Glutamatergic neuron (in vitro differentiated cells): ENCODE measurements at regions not wholly inside any gene's neighbourhood (a gene's known extent, or its start where the extent isn't known, plus 50 kb on each side); places are given as distances from the start of the nearest gene placed in this dataset.
A peak's percentile ranks its signal among the peaks of the same experiment; 100 is the strongest.

Experiments
- DNase-seq: peaks from one replicate; pipeline ENCODE4 v3.0.0; 2022
- H3K27ac Mint-ChIP-seq: one replicate; pipeline ENCODE4 v1.8.0; 2020; ENCODE audit warnings: mild to moderate bottlenecking, mixed read lengths, inconsistent platforms; ENCODE audit not compliant: unreplicated experiment
- H3K27me3 Mint-ChIP-seq: one replicate; pipeline ENCODE4 v1.8.0; 2020; ENCODE audit warnings: mild to moderate bottlenecking, moderate library complexity, mixed read lengths, inconsistent platforms; ENCODE audit not compliant: unreplicated experiment
- H3K36me3 Mint-ChIP-seq: one replicate; pipeline ENCODE4 v1.8.0; 2020; ENCODE audit warnings: mild to moderate bottlenecking, mixed read lengths, inconsistent platforms; ENCODE audit not compliant: unreplicated experiment
- H3K4me1 Mint-ChIP-seq: one replicate; pipeline ENCODE4 v1.8.0; 2020; ENCODE audit warnings: mild to moderate bottlenecking, low read depth, mixed read lengths, inconsistent platforms; ENCODE audit not compliant: unreplicated experiment
- H3K4me3 Mint-ChIP-seq: one replicate; pipeline ENCODE4 v1.8.0; 2020; ENCODE audit warnings: mild to moderate bottlenecking, mixed read lengths, inconsistent platforms; ENCODE audit not compliant: unreplicated experiment
- H3K9me3 Mint-ChIP-seq: one replicate; pipeline ENCODE4 v1.8.0; 2020; ENCODE audit warnings: mild to moderate bottlenecking, moderate library complexity, mixed read lengths, inconsistent platforms; ENCODE audit not compliant: unreplicated experiment
- CTCF ChIP-seq: fragments of 200-600 bp; sonication (generic); IDR thresholded peaks from one replicate; pipeline ENCODE4 v1.5.0; 2021; ENCODE audit not compliant: partially characterized antibody, unreplicated experiment

DNA sequence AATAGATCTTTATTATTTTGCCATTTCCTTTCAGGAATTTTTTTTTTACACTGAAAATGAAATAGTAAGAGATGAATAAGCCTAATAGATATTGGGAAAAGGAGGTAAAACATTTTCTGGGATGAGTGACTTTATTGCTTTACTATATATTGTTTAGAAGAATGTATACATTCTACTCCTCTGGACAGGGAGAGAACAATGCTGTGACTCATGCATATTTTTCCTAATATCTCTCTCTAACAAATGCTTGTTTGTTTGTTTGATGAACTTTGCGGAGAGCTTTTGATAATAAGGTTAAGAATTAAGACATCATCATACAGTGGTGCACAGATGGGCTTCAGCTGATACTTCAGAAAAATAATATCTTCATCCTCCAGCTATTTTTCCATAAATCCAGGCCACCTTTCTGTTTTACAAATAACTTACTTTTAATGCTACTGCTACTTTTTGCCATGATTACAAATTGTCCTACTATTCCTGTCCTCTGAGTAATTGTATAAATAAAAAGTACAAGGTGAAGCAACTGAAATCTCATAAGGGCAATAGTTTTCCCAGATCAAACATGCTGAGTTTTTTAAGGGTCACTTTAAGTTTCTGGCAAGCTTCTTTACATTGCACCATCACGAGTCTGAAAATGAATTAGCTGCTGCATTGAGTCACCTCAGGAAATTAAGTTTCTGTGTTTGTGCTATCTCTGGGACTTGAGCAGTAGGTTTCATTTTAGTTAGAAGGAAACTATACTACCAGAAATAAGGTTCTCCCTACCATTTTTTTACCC, 207.3 kb upstream of the POT1 start:
- no peak for DNase-seq
- Mint-ChIP-seq H3K4me3 (no peak overlapping the region), H3K36me3 (peaks cover 6% of the 10 kb centered on the region), H3K4me1 (peaks cover 2% of the 10 kb centered on the region), H3K27me3 (no peaks in the 10 kb centered on the region), H3K27ac (no peak overlapping the region), H3K9me3 (no peaks in the 10 kb centered on the region)
- no peak for TF ChIP-seq CTCF

GRCh38 chr7:125136341-125136740, 206.7 kb upstream of the POT1 start:
- H3K4me3 Mint-ChIP-seq, result no peak overlapping the region
- no peaks in the 10 kb centered on the region for H3K27me3 Mint-ChIP-seq
- H3K27ac Mint-ChIP-seq, result no peak overlapping the region
- H3K9me3 Mint-ChIP-seq, result no peaks in the 10 kb centered on the region
- peaks cover 6% of the 10 kb centered on the region for H3K36me3 Mint-ChIP-seq
- no peak for TF ChIP-seq CTCF
- peaks cover 2% of the 10 kb centered on the region for H3K4me1 Mint-ChIP-seq
- DNase-seq, result no peak

GRCh38 chr7:125130173-125130572, 200.5 kb upstream of the POT1 start:
- no peaks in the 10 kb centered on the region for H3K36me3 Mint-ChIP-seq
- no peak overlapping the region for H3K4me3 Mint-ChIP-seq
- no peak overlapping the region for H3K27ac Mint-ChIP-seq

DNA sequence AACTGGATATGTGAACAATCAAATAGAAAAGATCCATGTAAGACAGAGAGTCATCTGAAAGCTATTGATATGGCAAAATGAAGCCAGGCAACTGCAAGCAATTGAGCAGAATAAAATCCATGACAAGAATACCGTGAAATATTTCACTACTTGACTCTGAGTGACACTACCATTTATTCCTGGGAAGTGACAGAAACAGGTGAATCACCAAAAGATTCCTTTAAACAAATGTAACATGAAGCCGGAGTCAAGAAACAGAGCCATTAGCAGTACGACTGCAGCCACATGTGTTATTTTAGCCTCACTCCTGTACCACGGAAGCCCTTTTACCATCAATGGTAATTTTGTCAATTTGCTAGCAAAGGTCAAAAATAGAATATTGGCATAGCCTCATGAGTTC, 197.7 kb upstream of the POT1 start:
- Mint-ChIP-seq H3K27me3 (peaks cover 6% of the 10 kb centered on the region), H3K9me3 (peaks cover 12% of the 10 kb centered on the region), H3K36me3 (no peaks in the 10 kb centered on the region), H3K27ac (peak overlapping the region; percentile 75), H3K4me1 (peaks cover 36% of the 10 kb centered on the region), H3K4me3 (no peak overlapping the region)
- TF ChIP-seq CTCF, result no peak
- DNase-seq, result no peak

More at GRCh38 chr7:125130173-125130572, 200.5 kb upstream of the POT1 start:
- TF ChIP-seq CTCF, result no peak
- DNase-seq, result no peak
- Mint-ChIP-seq H3K9me3 (peaks cover 9% of the 10 kb centered on the region), H3K4me1 (peaks cover 26% of the 10 kb centered on the region), H3K27me3 (peaks cover 3% of the 10 kb centered on the region)

- no peaks in the 10 kb centered on the region for H3K36me3 Mint-ChIP-seq
- peaks cover 38% of the 10 kb centered on the region for H3K4me1 Mint-ChIP-seq
- no peak for TF ChIP-seq CTCF
- peak overlapping the region; percentile 72 for H3K27ac Mint-ChIP-seq
- DNase-seq, result peak; percentile 24
- H3K27me3 Mint-ChIP-seq, result peaks cover 6% of the 10 kb centered on the region
- H3K4me3 Mint-ChIP-seq, result peak overlapping the region; percentile 35
- peaks cover 12% of the 10 kb centered on the region for H3K9me3 Mint-ChIP-seq
These were observed 196.8 kb upstream of the POT1 start for GRCh38 chr7:125126376-125126775.
